PC-9 (cell line): ENCODE measurements at regions not wholly inside any gene's neighbourhood (a gene's known extent, or its start where the extent isn't known, plus 50 kb on each side); places are given as distances from the start of the nearest gene placed in this dataset.

Source experiments
- CTCF ChIP-seq: fragments of 200-600 bp; sonication (generic); conservative IDR thresholded peaks from 2 replicates; pipeline ENCODE4 v1.6.1; 2017; ENCODE audit warnings: mixed run types, antibody characterized with exemption, mild to moderate bottlenecking, moderate library complexity
- EZH2 ChIP-seq: fragments of 200-600 bp; sonication (generic); IDR thresholded peaks from 2 replicates; pipeline ENCODE4 v1.8.0; 2017; ENCODE audit warnings: antibody characterized with exemption, low read depth

- TF ChIP-seq CTCF: no peak
- TF ChIP-seq EZH2: no peak
Observed at GRCh38 chr3:164488893-164489292, 589.4 kb downstream of the SI start.
